GM13976 (cell line): ENCODE measurements at regions not wholly inside any gene's neighbourhood (a gene's known extent, or its start where the extent isn't known, plus 50 kb on each side); places are given as distances from the start of the nearest gene placed in this dataset.
"Not testable (repeated sequence)": the region's sequence is repeated elsewhere in the genome, so short reads cannot be mapped to it uniquely, and the experiment has no call there.

Experiments used
- DNase-seq: peaks from one replicate; pipeline ENCODE4 v3.0.0; 2012; ENCODE audit warnings: low spot score
- CTCF ChIP-seq: IDR thresholded peaks from 2 replicates; pipeline ENCODE4 v1.5.1; 2012; ENCODE audit warnings: borderline replicate concordance, mild to moderate bottlenecking; ENCODE audit not compliant: insufficient read depth; ENCODE audit errors: extremely low read depth, missing control alignments, control extremely low read depth
- in situ Hi-C: fragments of 300-500 bp; cut with MboI; formaldehyde crosslinking; loops from one replicate; pipeline ENCODE4 v1.12.0; 2022; ENCODE audit warnings: low sequenced_read_pairs, mixed read lengths, inconsistent platforms; ENCODE audit not compliant: unreplicated experiment

- in situ Hi-C loops = not testable (repeated sequence)
- TF ChIP-seq CTCF = peak; percentile 61
- DNase-seq = peak; percentile 45
Measured at GRCh38 chr6:40823917-40824891, 214.8 kb downstream of the UNC5CL start.

- DNase-seq = no peak
- TF ChIP-seq CTCF = no peak
- in situ Hi-C loops = no loop called here
Measured at GRCh38 chr6:40822619-40823018, 216.4 kb downstream of the UNC5CL start.

- no peak for DNase-seq
- TF ChIP-seq CTCF = no peak
- in situ Hi-C loops = no loop called here
Measured at GRCh38 chr6:40819182-40819834, 219.7 kb downstream of the UNC5CL start.

GRCh38 chr6:40817369-40817768 is 221.7 kb downstream of the UNC5CL start:
- in situ Hi-C loops = no loop called here
- DNase-seq = no peak
- no peak for TF ChIP-seq CTCF

GRCh38 chr6:40816601-40817000 is 222.4 kb downstream of the UNC5CL start:
- no peak for TF ChIP-seq CTCF
- DNase-seq = no peak
- in situ Hi-C loops = no loop called here

- in situ Hi-C loops = no loop called here
- TF ChIP-seq CTCF = no peak
- no peak for DNase-seq
Measured at GRCh38 chr6:40815731-40816130, 223.3 kb downstream of the UNC5CL start.
